ENCODE measurements at regions not wholly inside any gene's neighbourhood (a gene's known extent, or its start where the extent isn't known, plus 50 kb on each side); places are given as distances from the start of the nearest gene placed in this dataset.

- TF ChIP-seq ZNF687 (IDR thresholded peaks at IDR 0.05), result no peak
- TF ChIP-seq GATAD2B (conservative IDR thresholded peaks at IDR 0.05; ENCODE audit: low read depth), result no peak
- TF ChIP-seq ESRRA (IDR thresholded peaks at IDR 0.05; ENCODE audit: low read length), result no peak
- no peak for TF ChIP-seq RELA (IDR thresholded peaks at IDR 0.05; ENCODE audit: borderline replicate concordance, partially characterized antibody)
- TF ChIP-seq ZBTB40 (IDR thresholded peaks at IDR 0.05; ENCODE audit: borderline replicate concordance), result no peak
Observed at GRCh38 chr11:82321206-82321605, 412.5 kb downstream of the FAM181B start (continued).
